ENCODE measurements at regions not wholly inside any gene's neighbourhood (a gene's known extent, or its start where the extent isn't known, plus 50 kb on each side); places are given as distances from the start of the nearest gene placed in this dataset.
A peak's percentile ranks its signal among the peaks of the same experiment; 100 is the strongest.
"Not testable (repeated sequence)": the region's sequence is repeated elsewhere in the genome, so short reads cannot be mapped to it uniquely, and the experiment has no call there.

- no peak for DNase-seq
These were observed 1311.7 kb upstream of the CDH2 start for GRCh38 chr18:29488617-29489016.

- DNase-seq: no peak
These were observed 1288.6 kb upstream of the CDH2 start for GRCh38 chr18:29465526-29465925.

GRCh38 chr18:29459972-29460371, 1283.0 kb upstream of the CDH2 start:
- DNase-seq: no peak

GRCh38 chr18:29457316-29457889, 1280.5 kb upstream of the CDH2 start:
- DNase-seq: no peak

GRCh38 chr18:29449424-29449823, 1272.5 kb upstream of the CDH2 start:
- DNase-seq: no peak

GRCh38 chr18:29439398-29439797, 1262.5 kb upstream of the CDH2 start:
- DNase-seq: no peak

GRCh38 chr18:29436459-29436858, 1259.5 kb upstream of the CDH2 start:
- DNase-seq: no peak

- no peak for DNase-seq
These were observed 1257.7 kb upstream of the CDH2 start for GRCh38 chr18:29434650-29435049.

- no peak for DNase-seq
These were observed 1253.5 kb upstream of the CDH2 start for GRCh38 chr18:29430416-29430815.

- no peak for DNase-seq
These were observed 1241.2 kb upstream of the CDH2 start for GRCh38 chr18:29418136-29418535.

- no peak for DNase-seq
These were observed 1230.1 kb upstream of the CDH2 start for GRCh38 chr18:29406996-29407395.

- DNase-seq: no peak
These were observed 1220.6 kb upstream of the CDH2 start for GRCh38 chr18:29397536-29397935.

GRCh38 chr18:29383311-29384273, 1206.7 kb upstream of the CDH2 start:
- peak; percentile 80 for DNase-seq

- no peak for DNase-seq
These were observed 1201.8 kb upstream of the CDH2 start for GRCh38 chr18:29378651-29379136.

- DNase-seq: no peak
These were observed 1200.4 kb upstream of the CDH2 start for GRCh38 chr18:29377346-29377745.

GRCh38 chr18:29373000-29373399, 1196.1 kb upstream of the CDH2 start:
- no peak for DNase-seq

- DNase-seq: no peak
These were observed 1184.9 kb upstream of the CDH2 start for GRCh38 chr18:29361843-29362242.

- DNase-seq: not testable (repeated sequence)
These were observed 1183.7 kb upstream of the CDH2 start for GRCh38 chr18:29360659-29361058.

- DNase-seq: not testable (repeated sequence)
These were observed 1182.3 kb upstream of the CDH2 start for GRCh38 chr18:29359222-29359621.

- no peak for DNase-seq
These were observed 1174.2 kb upstream of the CDH2 start for GRCh38 chr18:29351171-29351570.

- DNase-seq: no peak
These were observed 1152.0 kb upstream of the CDH2 start for GRCh38 chr18:29328932-29329331.

GRCh38 chr18:29326214-29326613, 1149.3 kb upstream of the CDH2 start:
- DNase-seq: no peak

GRCh38 chr18:29321561-29321960, 1144.6 kb upstream of the CDH2 start:
- DNase-seq: no peak

GRCh38 chr18:29313312-29313711, 1136.4 kb upstream of the CDH2 start:
- no peak for DNase-seq
